Nephron (organoid): ENCODE measurements at regions not wholly inside any gene's neighbourhood (a gene's known extent, or its start where the extent isn't known, plus 50 kb on each side); places are given as distances from the start of the nearest gene placed in this dataset.

Experiments
- H3K27ac Mint-ChIP-seq, 3 experiments: 2 replicates each; pipeline ENCODE4 v1.8.0; 2020; ENCODE audit warnings: mixed read lengths in 3 of 3, mild to moderate bottlenecking in 2 of 3, moderate library complexity in 1 of 3
- H3K27me3 Mint-ChIP-seq: 2 replicates; pipeline ENCODE4 v1.8.0; 2021; ENCODE audit warnings: low read depth, mild to moderate bottlenecking, moderate library complexity, mixed read lengths
- H3K36me3 Mint-ChIP-seq: 2 replicates; pipeline ENCODE4 v1.8.0; 2020; ENCODE audit warnings: low read depth, mixed read lengths
- H3K4me1 Mint-ChIP-seq: 2 replicates; pipeline ENCODE4 v1.8.0; 2020; ENCODE audit warnings: mixed read lengths
- H3K4me3 Mint-ChIP-seq, 3 experiments: 2 replicates each; pipeline ENCODE4 v1.8.0; 2020; ENCODE audit warnings: mild to moderate bottlenecking in 3 of 3, mixed read lengths in 3 of 3, moderate library complexity in 2 of 3
- H3K9me3 Mint-ChIP-seq: 2 replicates; pipeline ENCODE4 v1.8.0; 2020; ENCODE audit warnings: mixed read lengths
- TF ChIP-seq, protein P1 (sequence below), 3 experiments: fragments of 200-600 bp; sonication (generic); IDR thresholded peaks; one replicate each; pipeline ENCODE4 v1.5.0; 2021; ENCODE audit warnings: antibody characterized with exemption in 3 of 3; ENCODE audit not compliant: unreplicated experiment in 3 of 3

DNA sequence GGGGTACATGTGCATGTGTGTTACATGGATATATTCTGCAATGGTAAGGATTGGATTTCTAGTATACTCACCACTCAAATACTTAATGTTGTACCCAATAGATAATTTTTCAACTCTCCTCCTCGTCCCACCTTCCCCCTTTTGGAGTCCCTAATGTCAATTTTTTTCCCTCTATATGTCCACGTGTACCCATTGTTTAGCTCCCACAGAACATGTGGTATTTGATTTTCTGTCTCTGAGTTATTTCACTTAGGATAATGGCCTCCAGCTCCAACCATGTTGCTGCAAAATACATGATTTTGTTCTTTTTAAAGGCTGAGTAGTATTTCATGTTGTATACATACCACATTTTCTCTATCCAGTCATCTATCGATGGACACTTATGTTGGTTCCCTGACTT, 97.2 kb upstream of the TMTC1 start:
- TF ChIP-seq, protein P1, sequence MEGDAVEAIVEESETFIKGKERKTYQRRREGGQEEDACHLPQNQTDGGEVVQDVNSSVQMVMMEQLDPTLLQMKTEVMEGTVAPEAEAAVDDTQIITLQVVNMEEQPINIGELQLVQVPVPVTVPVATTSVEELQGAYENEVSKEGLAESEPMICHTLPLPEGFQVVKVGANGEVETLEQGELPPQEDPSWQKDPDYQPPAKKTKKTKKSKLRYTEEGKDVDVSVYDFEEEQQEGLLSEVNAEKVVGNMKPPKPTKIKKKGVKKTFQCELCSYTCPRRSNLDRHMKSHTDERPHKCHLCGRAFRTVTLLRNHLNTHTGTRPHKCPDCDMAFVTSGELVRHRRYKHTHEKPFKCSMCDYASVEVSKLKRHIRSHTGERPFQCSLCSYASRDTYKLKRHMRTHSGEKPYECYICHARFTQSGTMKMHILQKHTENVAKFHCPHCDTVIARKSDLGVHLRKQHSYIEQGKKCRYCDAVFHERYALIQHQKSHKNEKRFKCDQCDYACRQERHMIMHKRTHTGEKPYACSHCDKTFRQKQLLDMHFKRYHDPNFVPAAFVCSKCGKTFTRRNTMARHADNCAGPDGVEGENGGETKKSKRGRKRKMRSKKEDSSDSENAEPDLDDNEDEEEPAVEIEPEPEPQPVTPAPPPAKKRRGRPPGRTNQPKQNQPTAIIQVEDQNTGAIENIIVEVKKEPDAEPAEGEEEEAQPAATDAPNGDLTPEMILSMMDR (IDR thresholded peaks at IDR 0.05; ENCODE audit: unreplicated experiment in 3 of 3), result no peak
- H3K36me3 Mint-ChIP-seq, result peaks cover 4% of the 10 kb centered on the region
- peaks cover 4% of the 10 kb centered on the region for H3K27me3 Mint-ChIP-seq
- no peak overlapping the region for H3K27ac Mint-ChIP-seq
- H3K4me3 Mint-ChIP-seq, result no peak overlapping the region
- peaks cover 34% of the 10 kb centered on the region for H3K4me1 Mint-ChIP-seq
- peaks cover 21% of the 10 kb centered on the region for H3K9me3 Mint-ChIP-seq

DNA sequence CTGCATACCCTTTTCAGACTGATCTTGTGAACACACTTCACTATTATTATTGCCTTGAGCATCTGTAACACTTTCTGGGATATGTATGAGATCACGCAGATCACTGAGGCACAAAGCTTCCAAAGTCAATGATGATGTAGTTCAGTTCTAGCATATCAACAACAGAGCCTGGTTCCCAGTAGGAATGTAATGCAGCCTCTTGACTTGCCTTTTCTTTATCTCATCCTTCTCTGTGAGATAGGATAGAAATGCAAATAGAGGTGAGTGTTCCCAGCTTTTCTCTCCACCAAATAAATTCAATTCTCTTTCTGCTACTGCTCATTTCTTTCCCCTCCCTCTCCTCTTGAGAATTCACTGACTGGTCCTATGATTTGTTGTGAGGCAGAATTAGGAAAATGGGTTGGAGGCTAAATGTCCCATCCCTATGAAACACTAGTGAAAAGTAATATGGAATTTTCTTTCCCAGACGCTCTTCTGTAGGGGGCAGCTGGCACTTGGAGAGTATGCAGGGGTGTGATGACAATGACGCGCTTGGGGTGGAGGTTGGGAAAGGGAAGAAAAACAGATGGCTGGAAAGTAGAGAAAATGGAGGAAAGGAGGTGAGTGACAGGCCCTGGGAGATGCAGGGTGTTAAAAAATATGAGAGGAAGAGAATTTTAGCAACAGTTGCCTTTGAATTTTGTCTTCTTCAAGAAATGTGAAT, 96.0 kb upstream of the TMTC1 start:
- no peak overlapping the region for H3K27ac Mint-ChIP-seq

DNA sequence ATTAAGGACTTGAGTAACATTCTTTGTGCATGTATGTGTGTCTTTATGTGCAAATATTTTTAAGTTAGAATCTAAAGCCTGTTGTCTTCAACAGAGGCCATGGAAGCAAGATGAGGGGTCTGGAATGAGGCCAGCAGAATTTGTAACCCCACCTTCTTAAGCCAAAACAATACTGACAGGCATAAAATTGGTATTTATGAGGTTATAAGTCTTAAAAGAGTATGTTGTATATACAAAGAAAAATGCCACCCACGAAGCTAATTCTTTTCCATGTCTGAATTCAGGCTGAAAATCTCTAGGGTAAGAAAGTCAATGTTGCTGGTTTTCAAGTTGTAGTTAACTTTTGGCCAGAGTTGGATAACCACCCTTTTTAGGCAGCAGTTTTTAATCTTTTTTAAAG, 86.2 kb upstream of the TMTC1 start:
- Mint-ChIP-seq H3K27me3 (peaks cover 4% of the 10 kb centered on the region), H3K4me3 (no peak overlapping the region), H3K9me3 (peaks cover 5% of the 10 kb centered on the region), H3K4me1 (peaks cover 20% of the 10 kb centered on the region), H3K27ac (peak overlapping the region; percentile 20 to 59 (median 51)), H3K36me3 (no peaks in the 10 kb centered on the region)
- TF ChIP-seq, protein P1 (IDR thresholded peaks at IDR 0.05; ENCODE audit: unreplicated experiment in 3 of 3), result no peak

More for the DNA sequence above, 96.0 kb upstream of the TMTC1 start:
- peaks cover 41% of the 10 kb centered on the region for H3K4me1 Mint-ChIP-seq
- H3K27me3 Mint-ChIP-seq, result peaks cover 4% of the 10 kb centered on the region
- peaks cover 27% of the 10 kb centered on the region for H3K9me3 Mint-ChIP-seq
- no peak overlapping the region for H3K4me3 Mint-ChIP-seq
- TF ChIP-seq, protein P1 (IDR thresholded peaks at IDR 0.05; ENCODE audit: unreplicated experiment in 3 of 3), result no peak
- peaks cover 4% of the 10 kb centered on the region for H3K36me3 Mint-ChIP-seq

DNA sequence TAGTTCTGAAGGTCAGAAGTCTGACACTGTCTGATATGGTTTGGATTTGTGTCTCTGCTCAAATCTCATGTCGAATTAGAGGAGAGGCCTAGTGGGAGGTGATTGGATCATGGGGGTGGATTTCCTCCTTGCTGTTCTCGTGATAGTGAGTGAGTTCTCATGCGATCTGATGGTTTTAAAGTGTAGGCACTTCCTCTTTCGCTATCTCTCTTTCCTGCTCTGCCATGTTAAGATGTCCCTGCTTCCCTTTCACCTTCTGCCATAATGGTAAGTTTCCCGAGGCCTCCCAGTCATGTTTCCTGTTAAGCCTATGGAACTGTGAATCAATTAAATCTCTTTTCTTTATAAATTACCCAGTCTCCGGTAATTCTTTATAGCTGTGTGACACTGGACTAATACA, 84.1 kb upstream of the TMTC1 start:
- Mint-ChIP-seq H3K27me3 (peaks cover 4% of the 10 kb centered on the region), H3K27ac (no peak overlapping the region), H3K36me3 (no peaks in the 10 kb centered on the region), H3K4me3 (no peak overlapping the region), H3K9me3 (peaks cover 5% of the 10 kb centered on the region), H3K4me1 (peaks cover 13% of the 10 kb centered on the region)
- TF ChIP-seq, protein P1 (IDR thresholded peaks at IDR 0.05; ENCODE audit: unreplicated experiment in 3 of 3), result no peak

DNA sequence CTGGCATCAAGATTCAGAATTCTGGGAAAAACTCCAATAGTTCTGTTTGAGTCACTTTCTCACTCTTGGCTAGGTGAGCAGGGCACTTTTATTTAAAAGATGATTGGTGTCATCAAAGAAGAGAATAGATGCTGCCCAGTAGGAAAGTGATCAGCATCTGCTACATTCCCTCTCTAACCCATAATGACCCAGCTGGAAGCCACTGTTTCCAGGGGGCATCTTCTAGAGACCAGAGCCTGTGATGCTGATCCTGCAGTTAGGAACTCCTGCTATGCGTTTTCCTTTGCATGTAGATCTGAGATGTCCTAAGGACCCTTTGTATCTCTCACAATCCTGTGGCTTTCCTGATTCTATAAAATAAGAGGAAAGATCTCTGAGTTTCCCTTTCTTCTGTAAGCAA, 79.9 kb upstream of the TMTC1 start:
- Mint-ChIP-seq H3K9me3 (peaks cover 5% of the 10 kb centered on the region), H3K27me3 (peaks cover 4% of the 10 kb centered on the region), H3K4me1 (no peaks in the 10 kb centered on the region), H3K4me3 (no peak overlapping the region), H3K36me3 (no peaks in the 10 kb centered on the region), H3K27ac (no peak overlapping the region)
- TF ChIP-seq, protein P1 (IDR thresholded peaks at IDR 0.05; ENCODE audit: unreplicated experiment in 3 of 3), result no peak

DNA sequence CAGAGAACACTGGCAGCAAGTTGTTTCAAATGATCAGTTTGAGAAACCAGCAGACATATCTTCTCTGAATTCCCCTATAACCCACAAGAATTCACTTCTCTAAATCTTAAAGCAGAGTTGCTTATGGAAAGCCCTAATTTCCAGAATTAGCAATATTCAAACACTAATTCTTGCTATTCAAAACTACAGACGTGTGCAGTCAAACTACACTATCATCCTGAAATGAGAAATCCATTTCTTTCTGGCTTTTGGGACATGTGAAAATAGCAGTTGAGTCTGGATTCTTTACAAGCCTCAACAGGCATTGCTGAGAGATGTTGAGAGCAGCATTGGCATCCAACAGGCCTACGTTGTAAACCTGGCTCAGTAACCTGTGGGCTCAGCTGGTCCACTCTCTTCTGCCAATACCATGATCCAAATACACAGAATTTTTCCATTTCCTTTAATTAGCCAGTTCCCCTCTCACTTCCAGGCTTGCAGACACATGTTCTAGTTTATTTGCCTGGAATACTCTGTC, 74.6 kb upstream of the TMTC1 start:
- Mint-ChIP-seq H3K4me1 (no peaks in the 10 kb centered on the region), H3K4me3 (no peak overlapping the region), H3K27ac (no peak overlapping the region), H3K9me3 (peaks cover 4% of the 10 kb centered on the region), H3K36me3 (no peaks in the 10 kb centered on the region), H3K27me3 (peaks cover 3% of the 10 kb centered on the region)
- TF ChIP-seq, protein P1 (IDR thresholded peaks at IDR 0.05; ENCODE audit: unreplicated experiment in 3 of 3), result no peak
